Natural killer cell (primary cell): ENCODE measurements at regions not wholly inside any gene's neighbourhood (a gene's known extent, or its start where the extent isn't known, plus 50 kb on each side); places are given as distances from the start of the nearest gene placed in this dataset.

ENCODE experiments used
- ATAC-seq, 3 donors: fragments of 150-1000 bp in 2 of 3; fragments of 200-7000 bp in 1 of 3; cut with Tn5 transposase; 1 replicate in 1 of 3; 2 replicates in 2 of 3; pipeline ENCODE4 v1.10.0; 2021; ENCODE audit warnings: mild to moderate bottlenecking in 2 of 3, moderate library complexity in 2 of 3
- DNase-seq, 2 donors: peaks; one replicate each; pipeline versions ENCODE4 v3.0.0 to v3.0.0-alpha.2; 2013 to 2021; ENCODE audit warnings: mixed read lengths in 1 of 2
- H3K27ac ChIP-seq: one replicate; pipeline ENCODE4 v1.5.1; 2013; ENCODE audit warnings: mild to moderate bottlenecking, low read length
- H3K27me3 ChIP-seq: one replicate; pipeline ENCODE4 v1.6.1; 2013; ENCODE audit warnings: low read length; ENCODE audit not compliant: control insufficient read depth, insufficient read depth
- H3K36me3 ChIP-seq: one replicate; pipeline ENCODE4 v1.6.1; 2013; ENCODE audit warnings: low read length; ENCODE audit not compliant: control insufficient read depth, insufficient read depth
- H3K4me1 ChIP-seq: one replicate; pipeline ENCODE4 v1.6.1; 2013; ENCODE audit warnings: low read length; ENCODE audit not compliant: control insufficient read depth, insufficient read depth
- H3K4me3 ChIP-seq: one replicate; pipeline ENCODE4 v1.5.1; 2013; ENCODE audit warnings: low read length
- H3K9me3 ChIP-seq: one replicate; pipeline ENCODE4 v1.6.1; 2013; ENCODE audit warnings: low read length; ENCODE audit not compliant: control insufficient read depth, insufficient read depth
- H3K27ac Mint-ChIP-seq, 2 donors: one replicate each; pipeline ENCODE4 v1.8.0; 2022; ENCODE audit warnings: mild to moderate bottlenecking in 2 of 2, mixed read lengths in 2 of 2, moderate library complexity in 1 of 2
- H3K27me3 Mint-ChIP-seq, 2 donors: one replicate each; pipeline ENCODE4 v1.8.0; 2022; ENCODE audit warnings: low read depth in 2 of 2, mixed read lengths in 2 of 2
- H3K36me3 Mint-ChIP-seq: one replicate; pipeline ENCODE4 v1.8.0; 2022; ENCODE audit warnings: mixed read lengths
- H3K4me1 Mint-ChIP-seq, 2 donors: one replicate each; pipeline ENCODE4 v1.8.0; 2022; ENCODE audit warnings: mixed read lengths in 2 of 2
- H3K4me3 Mint-ChIP-seq: one replicate; pipeline ENCODE4 v1.8.0; 2022; ENCODE audit warnings: mild to moderate bottlenecking, moderate library complexity, mixed read lengths
- H3K9me3 Mint-ChIP-seq, 2 donors: one replicate each; pipeline ENCODE4 v1.8.0; 2022; ENCODE audit warnings: mixed read lengths in 2 of 2
- CTCF ChIP-seq: fragments of 200-600 bp; IDR thresholded peaks from one replicate; pipeline ENCODE4 v1.8.0; 2022; ENCODE audit warnings: antibody characterized with exemption
- WGBS: methylation state at CpG from one replicate; pipeline ENCODE4 v1.1.7; 2013; ENCODE audit warnings: missing lambda C conversion rate; ENCODE audit not compliant: insufficient coverage; 5-methylcytosine and 5-hydroxymethylcytosine counted together
- intact Hi-C: fragments of 100-400 bp; cut with micrococcal nuclease; formaldehyde crosslinking; loops from one replicate; pipeline ENCODE4 v1.14.2; 2022

- intact Hi-C loops, result no loop called here
- Mint-ChIP-seq H3K4me1 (peaks cover 8 to 10% of the 10 kb centered on the region in 2 donors), H3K4me3 (no peak overlapping the region), H3K27ac (no peak overlapping the region), H3K9me3 (no peaks in the 10 kb centered on the region), H3K27me3 (peaks cover 47 to 71% of the 10 kb centered on the region in 2 donors), H3K36me3 (no peaks in the 10 kb centered on the region)
- H3K9me3 ChIP-seq, result no peaks in the 10 kb centered on the region
- no peak overlapping the region for H3K4me3 ChIP-seq
- no peak for DNase-seq
- H3K27ac ChIP-seq, result no peak overlapping the region
- peaks cover 57% of the 10 kb centered on the region for H3K27me3 ChIP-seq
- no peak for ATAC-seq
- no CpG with 5 or more reads among the region's 2 CpGs for WGBS
- H3K36me3 ChIP-seq, result no peaks in the 10 kb centered on the region
- peaks cover 12% of the 10 kb centered on the region for H3K4me1 ChIP-seq
- TF ChIP-seq CTCF, result no peak
Observed at GRCh38 chr9:21554813-21555212, 72.7 kb upstream of the IFNE start.

GRCh38 chr9:21555911-21556310, 73.8 kb upstream of the IFNE start:
- TF ChIP-seq CTCF, result no peak
- Mint-ChIP-seq H3K27ac (no peak overlapping the region), H3K9me3 (no peaks in the 10 kb centered on the region), H3K27me3 (peaks cover 56 to 70% of the 10 kb centered on the region in 2 donors), H3K4me3 (no peak overlapping the region), H3K4me1 (peaks cover 14% of the 10 kb centered on the region in 2 donors), H3K36me3 (no peaks in the 10 kb centered on the region)
- WGBS, result 96% methylated on average over 5 of the region's 5 CpGs
- H3K9me3 ChIP-seq, result no peaks in the 10 kb centered on the region
- intact Hi-C loops, result no loop called here
- peaks cover 17% of the 10 kb centered on the region for H3K4me1 ChIP-seq
- DNase-seq (no peak), ATAC-seq (no peak)
- H3K4me3 ChIP-seq, result no peak overlapping the region
- H3K27me3 ChIP-seq, result peaks cover 65% of the 10 kb centered on the region
- no peaks in the 10 kb centered on the region for H3K36me3 ChIP-seq
- no peak overlapping the region for H3K27ac ChIP-seq

- peaks cover 17% of the 10 kb centered on the region for H3K4me1 ChIP-seq
- Mint-ChIP-seq H3K4me1 (peaks cover 14% of the 10 kb centered on the region in 2 donors), H3K27ac (no peak overlapping the region), H3K36me3 (no peaks in the 10 kb centered on the region), H3K9me3 (no peaks in the 10 kb centered on the region), H3K4me3 (no peak overlapping the region), H3K27me3 (peaks cover 56 to 64% of the 10 kb centered on the region in 2 donors)
- ATAC-seq, result no peak
- peaks cover 67% of the 10 kb centered on the region for H3K27me3 ChIP-seq
- WGBS, result 94% methylated on average over 2 of the region's 4 CpGs
- intact Hi-C loops, result no loop called here
- no peaks in the 10 kb centered on the region for H3K36me3 ChIP-seq
- no peaks in the 10 kb centered on the region for H3K9me3 ChIP-seq
- DNase-seq, result no peak
- no peak for TF ChIP-seq CTCF
- H3K4me3 ChIP-seq, result no peak overlapping the region
- H3K27ac ChIP-seq, result no peak overlapping the region
Observed at GRCh38 chr9:21556581-21557427, 74.7 kb upstream of the IFNE start.

- H3K36me3 ChIP-seq, result no peaks in the 10 kb centered on the region
- H3K27ac ChIP-seq, result no peak overlapping the region
- no peaks in the 10 kb centered on the region for H3K9me3 Mint-ChIP-seq
- no peak for ATAC-seq
- H3K27me3 ChIP-seq, result peaks cover 69% of the 10 kb centered on the region
- WGBS, result no CpG with 5 or more reads among the region's 1 CpG
- H3K4me1 Mint-ChIP-seq, result peaks cover 14% of the 10 kb centered on the region in 2 donors
- peaks cover 17% of the 10 kb centered on the region for H3K4me1 ChIP-seq
- no peak overlapping the region for H3K27ac Mint-ChIP-seq
- no peak for TF ChIP-seq CTCF
- H3K27me3 Mint-ChIP-seq, result peaks cover 50 to 58% of the 10 kb centered on the region in 2 donors
- H3K36me3 Mint-ChIP-seq, result no peaks in the 10 kb centered on the region
- H3K9me3 ChIP-seq, result no peaks in the 10 kb centered on the region
- H3K4me3 ChIP-seq, result no peak overlapping the region
- intact Hi-C loops, result no loop called here
- H3K4me3 Mint-ChIP-seq, result no peak overlapping the region
- no peak for DNase-seq
Observed at GRCh38 chr9:21557428-21557768, 75.3 kb upstream of the IFNE start.
